Epithelial cell of esophagus (primary cell): ENCODE measurements at regions not wholly inside any gene's neighbourhood (a gene's known extent, or its start where the extent isn't known, plus 50 kb on each side); places are given as distances from the start of the nearest gene placed in this dataset.

ENCODE experiments used
- DNase-seq: peaks from one replicate; pipeline ENCODE4 v3.0.0; 2010; ENCODE audit warnings: low read depth
- H3K4me3 ChIP-seq: 2 replicates; pipeline ENCODE4 v1.5.1; 2011; ENCODE audit warnings: mild to moderate bottlenecking, low read length, control low read depth
- CTCF ChIP-seq: IDR thresholded peaks from 2 replicates; pipeline ENCODE4 v1.5.1; 2011; ENCODE audit warnings: low read depth, mild to moderate bottlenecking, low read length, control low read depth, inconsistent platforms; ENCODE audit not compliant: insufficient read depth; ENCODE audit errors: missing control alignments

DNA sequence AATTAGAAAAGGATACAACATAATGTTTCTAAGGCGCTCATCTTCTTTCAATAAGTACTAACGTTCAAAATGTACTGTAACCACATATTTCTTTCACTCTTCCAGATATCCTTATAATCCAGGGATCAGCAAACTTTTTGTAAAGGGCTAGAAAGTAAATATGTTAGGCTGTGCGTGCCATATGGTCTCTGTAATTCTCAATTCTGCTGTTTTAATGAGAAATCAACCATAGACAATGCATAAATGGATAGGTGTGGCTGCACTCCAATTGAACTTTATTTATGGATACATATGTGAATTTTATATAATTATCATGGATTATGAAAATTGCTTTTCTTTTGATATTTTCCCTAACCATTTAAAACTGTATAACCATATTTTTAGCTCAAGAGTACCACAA is 459.4 kb downstream of the EPHA4 start:
- H3K4me3 ChIP-seq = no peak overlapping the region
- no peak for DNase-seq
- no peak for TF ChIP-seq CTCF

- no peak for TF ChIP-seq CTCF
- no peak for DNase-seq
- H3K4me3 ChIP-seq = no peak overlapping the region
Observed at GRCh38 chr2:221115944-221116343, 456.2 kb downstream of the EPHA4 start.

- no peak for DNase-seq
- no peak for TF ChIP-seq CTCF
- H3K4me3 ChIP-seq = no peak overlapping the region
Observed at GRCh38 chr2:221120643-221121042, 451.5 kb downstream of the EPHA4 start.

DNA sequence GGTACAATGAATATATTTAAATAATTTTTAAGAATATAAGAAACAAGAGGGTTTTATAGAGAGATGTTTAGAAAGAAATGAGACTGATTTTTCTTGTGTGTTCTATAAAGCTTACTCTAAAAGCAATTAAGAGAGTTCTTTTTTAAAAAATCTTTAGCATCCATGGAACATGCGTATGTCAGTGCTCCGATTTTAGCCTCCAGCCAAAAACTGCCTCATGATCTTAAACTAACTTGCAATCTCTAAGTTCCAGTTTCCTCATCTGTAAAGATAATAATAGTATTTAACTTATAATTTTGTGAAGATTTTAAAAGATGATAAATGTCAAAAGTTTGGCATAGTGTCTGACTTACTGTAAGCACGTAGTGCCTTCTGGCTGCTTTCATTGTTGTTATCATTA is 448.7 kb downstream of the EPHA4 start:
- TF ChIP-seq CTCF = no peak
- no peak for DNase-seq

GRCh38 chr2:221124532-221125240 is 447.4 kb downstream of the EPHA4 start:
- DNase-seq = peak; percentile 98
- no peak for TF ChIP-seq CTCF
- H3K4me3 ChIP-seq = no peak overlapping the region

More for the DNA sequence above, 448.7 kb downstream of the EPHA4 start:
- no peak overlapping the region for H3K4me3 ChIP-seq

GRCh38 chr2:221125691-221126090 is 446.4 kb downstream of the EPHA4 start:
- no peak for TF ChIP-seq CTCF
- no peak overlapping the region for H3K4me3 ChIP-seq
- DNase-seq = peak; percentile 88

GRCh38 chr2:221129657-221130056 is 442.4 kb downstream of the EPHA4 start:
- TF ChIP-seq CTCF = no peak

More at GRCh38 chr2:221129657-221130056, 442.4 kb downstream of the EPHA4 start:
- DNase-seq = no peak
- no peak overlapping the region for H3K4me3 ChIP-seq
